D721Med (cell line): ENCODE measurements at regions not wholly inside any gene's neighbourhood (a gene's known extent, or its start where the extent isn't known, plus 50 kb on each side); places are given as distances from the start of the nearest gene placed in this dataset.

Source experiments
- DNase-seq: peaks from one replicate; pipeline ENCODE4 v3.0.0; 2011; ENCODE audit warnings: low spot score; ENCODE audit not compliant: insufficient read length
- FAIRE-seq: peaks from 2 replicates; lab custom pipeline; 2011; peaks lifted over from hg19 to GRCh38; lab: Jason Lieb, UNC
- TF ChIP-seq, protein P1 (sequence below): IDR thresholded peaks from 2 replicates; pipeline ENCODE4 v1.5.1; 2012; ENCODE audit warnings: mild to moderate bottlenecking, control low read depth; ENCODE audit not compliant: insufficient read depth; ENCODE audit errors: missing control alignments

DNA sequence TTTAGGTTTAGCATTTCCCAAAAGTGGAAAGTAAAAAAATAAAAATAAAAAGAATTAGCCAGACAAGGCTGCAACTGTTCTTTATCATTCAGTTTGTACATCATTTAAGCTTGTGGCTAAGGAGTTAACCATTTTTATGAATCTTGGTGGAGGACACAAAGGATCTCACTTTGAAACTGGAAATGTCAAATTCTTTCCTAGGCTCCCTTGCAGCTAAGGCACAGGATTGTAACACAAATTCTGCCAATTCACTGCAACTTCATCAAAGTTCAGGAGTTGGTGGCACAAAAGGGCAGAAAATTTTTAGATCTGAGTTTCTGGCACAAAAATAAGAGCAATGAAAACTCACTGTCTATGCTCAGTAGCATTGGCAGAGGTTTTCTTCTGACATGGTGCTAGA lies 211.2 kb upstream of the SYT10 start:
- FAIRE-seq (no peak), DNase-seq (no peak)

DNA sequence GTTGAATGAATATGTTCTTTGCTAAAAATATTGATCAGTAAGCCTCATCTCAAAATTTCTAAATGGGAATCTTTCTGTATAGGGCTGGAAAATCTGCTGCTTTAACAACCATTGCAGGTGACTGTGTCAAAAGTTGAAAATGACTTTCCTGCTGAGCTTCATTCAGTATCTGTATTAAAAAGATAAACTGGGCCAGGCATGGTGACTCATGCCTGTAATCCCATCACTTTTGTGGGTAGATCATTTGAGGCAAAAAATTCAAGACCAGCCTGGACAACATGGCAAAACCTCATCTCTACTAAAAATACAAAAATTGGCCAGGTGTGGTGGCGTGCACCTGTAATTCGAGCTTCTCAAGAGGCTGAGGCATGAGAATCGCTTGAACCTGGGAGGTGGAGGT lies 213.7 kb upstream of the SYT10 start:
- no peak for FAIRE-seq
- no peak for DNase-seq
- TF ChIP-seq, protein P1, sequence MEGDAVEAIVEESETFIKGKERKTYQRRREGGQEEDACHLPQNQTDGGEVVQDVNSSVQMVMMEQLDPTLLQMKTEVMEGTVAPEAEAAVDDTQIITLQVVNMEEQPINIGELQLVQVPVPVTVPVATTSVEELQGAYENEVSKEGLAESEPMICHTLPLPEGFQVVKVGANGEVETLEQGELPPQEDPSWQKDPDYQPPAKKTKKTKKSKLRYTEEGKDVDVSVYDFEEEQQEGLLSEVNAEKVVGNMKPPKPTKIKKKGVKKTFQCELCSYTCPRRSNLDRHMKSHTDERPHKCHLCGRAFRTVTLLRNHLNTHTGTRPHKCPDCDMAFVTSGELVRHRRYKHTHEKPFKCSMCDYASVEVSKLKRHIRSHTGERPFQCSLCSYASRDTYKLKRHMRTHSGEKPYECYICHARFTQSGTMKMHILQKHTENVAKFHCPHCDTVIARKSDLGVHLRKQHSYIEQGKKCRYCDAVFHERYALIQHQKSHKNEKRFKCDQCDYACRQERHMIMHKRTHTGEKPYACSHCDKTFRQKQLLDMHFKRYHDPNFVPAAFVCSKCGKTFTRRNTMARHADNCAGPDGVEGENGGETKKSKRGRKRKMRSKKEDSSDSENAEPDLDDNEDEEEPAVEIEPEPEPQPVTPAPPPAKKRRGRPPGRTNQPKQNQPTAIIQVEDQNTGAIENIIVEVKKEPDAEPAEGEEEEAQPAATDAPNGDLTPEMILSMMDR, result no peak

More for the DNA sequence above, 211.2 kb upstream of the SYT10 start:
- TF ChIP-seq, protein P1, result no peak

DNA sequence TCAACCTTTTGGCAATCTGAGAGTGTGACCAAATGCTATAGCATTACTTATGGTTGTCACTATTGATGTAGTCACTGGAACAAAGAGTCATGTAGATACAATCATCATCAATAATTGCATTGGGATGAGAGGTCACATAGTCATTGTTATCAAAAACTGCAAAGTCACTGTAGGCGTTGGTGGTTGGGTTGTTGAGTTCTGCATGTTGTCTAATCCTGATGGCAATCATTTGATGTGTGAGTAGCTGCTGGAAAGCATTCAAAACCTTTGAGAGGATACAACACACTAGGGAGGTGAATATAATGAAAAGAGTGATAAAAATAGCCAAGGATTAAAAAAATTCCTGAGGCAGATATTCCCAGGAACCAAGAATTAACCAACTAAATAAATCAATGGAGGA lies 214.7 kb upstream of the SYT10 start:
- DNase-seq (no peak), FAIRE-seq (no peak)
- TF ChIP-seq, protein P1, result no peak

DNA sequence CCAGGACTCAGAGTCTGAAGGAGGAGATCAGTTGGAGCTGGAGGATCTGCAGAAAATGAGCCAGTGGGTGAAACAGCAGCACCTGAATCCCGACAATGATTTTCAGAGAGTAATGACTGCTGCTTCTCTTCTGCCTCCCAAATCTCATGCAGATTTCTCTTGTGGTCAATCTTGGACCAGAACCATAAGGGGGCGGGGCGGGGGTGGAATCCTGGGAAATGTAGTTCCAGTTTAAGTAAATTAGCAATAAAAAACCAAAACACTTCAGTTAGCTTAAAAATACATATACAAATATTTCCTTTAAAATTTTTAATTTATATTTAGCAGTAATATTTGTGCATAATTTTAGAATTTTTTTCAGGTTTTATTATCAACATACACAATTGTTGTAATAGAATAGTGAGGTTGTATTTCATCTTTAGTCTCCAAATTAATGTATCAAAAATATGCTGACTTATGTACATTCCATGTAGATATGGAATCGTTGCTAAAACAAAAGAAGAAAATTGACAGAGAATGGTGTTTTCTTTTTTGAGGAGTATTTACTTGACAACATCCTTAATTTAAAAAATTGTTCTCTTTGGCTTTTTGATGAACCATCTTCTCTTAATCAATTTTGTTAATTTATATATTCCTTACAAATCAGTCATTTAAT lies 223.5 kb upstream of the SYT10 start:
- TF ChIP-seq, protein P1, result no peak
- FAIRE-seq, result no peak
- DNase-seq, result no peak

DNA sequence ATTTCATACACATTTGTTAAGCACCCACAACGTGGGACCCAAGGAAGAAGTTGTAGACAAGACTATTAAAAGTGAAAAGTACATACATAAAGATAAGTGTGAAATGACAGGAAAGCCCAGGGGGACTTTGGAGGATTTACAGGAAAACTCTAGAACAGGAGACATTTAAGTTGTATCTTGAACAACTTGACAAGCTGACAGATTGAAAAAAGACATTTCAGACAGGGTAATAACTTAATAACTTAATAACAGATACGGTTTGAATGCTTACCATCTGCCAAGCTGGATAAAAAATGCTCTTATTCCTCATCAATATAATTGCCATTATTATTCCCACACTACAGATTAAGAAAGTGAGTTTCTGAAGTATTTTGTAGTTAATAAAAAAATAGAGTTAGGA lies 229.7 kb upstream of the SYT10 start:
- TF ChIP-seq, protein P1, result no peak
- no peak for FAIRE-seq
- DNase-seq, result no peak

DNA sequence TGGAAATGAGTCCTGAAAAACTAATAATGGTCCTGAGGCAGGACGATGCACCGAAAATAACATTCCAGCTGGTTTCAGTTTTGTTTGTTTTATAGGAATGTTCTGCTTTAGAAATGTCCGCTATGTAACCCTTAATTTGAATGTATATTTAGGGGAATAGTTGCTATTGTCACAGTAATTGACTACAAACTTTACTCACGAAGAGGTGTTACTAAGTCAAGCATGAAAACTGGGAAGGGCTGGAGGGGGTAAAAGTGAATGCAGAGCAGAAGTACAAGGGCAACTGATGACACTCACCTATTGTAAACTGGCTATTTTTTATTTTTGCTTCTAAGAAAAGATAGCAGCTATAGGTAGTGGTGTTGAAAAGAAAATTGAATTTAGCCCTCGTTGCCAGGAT lies 230.7 kb upstream of the SYT10 start:
- no peak for FAIRE-seq
- DNase-seq, result no peak
- TF ChIP-seq, protein P1, result no peak

DNA sequence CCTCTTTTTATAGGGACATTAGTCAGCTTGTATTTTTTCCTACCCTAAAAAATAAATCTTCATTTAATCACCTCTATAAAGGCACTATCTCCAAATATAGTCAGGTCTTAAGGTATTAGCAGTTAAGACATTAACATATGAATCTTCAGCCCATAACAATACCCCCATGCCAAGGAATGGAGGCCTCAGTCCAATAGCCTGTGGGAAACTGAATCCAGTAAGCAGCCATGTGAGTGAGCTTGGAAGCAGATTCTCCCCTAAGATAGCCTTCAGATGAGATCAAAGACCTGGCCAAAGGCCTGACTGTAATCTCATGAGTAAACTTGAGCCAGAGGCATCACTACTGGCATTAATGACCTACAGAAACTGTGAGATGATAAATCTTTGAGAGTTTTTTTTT lies 232.1 kb upstream of the SYT10 start:
- no peak for FAIRE-seq
- DNase-seq, result no peak
- TF ChIP-seq, protein P1, result no peak
